ENCODE measurements at regions not wholly inside any gene's neighbourhood (a gene's known extent, or its start where the extent isn't known, plus 50 kb on each side); places are given as distances from the start of the nearest gene placed in this dataset.

GRCh38 chr3:117139681-117140080, 430.1 kb downstream of the TUSC7 start:
- no peak for TF ChIP-seq CTCF (IDR thresholded peaks at IDR 0.05)

GRCh38 chr3:117141812-117142211, 432.2 kb downstream of the TUSC7 start:
- no peak for TF ChIP-seq CTCF (IDR thresholded peaks at IDR 0.05)

- no peak for TF ChIP-seq CTCF (IDR thresholded peaks at IDR 0.05)
These were observed 435.3 kb downstream of the TUSC7 start for GRCh38 chr3:117144853-117145252.

GRCh38 chr3:117145677-117146076, 436.1 kb downstream of the TUSC7 start:
- no peak for TF ChIP-seq CTCF (IDR thresholded peaks at IDR 0.05)

- no peak for TF ChIP-seq CTCF (IDR thresholded peaks at IDR 0.05)
These were observed 437.0 kb downstream of the TUSC7 start for GRCh38 chr3:117146571-117146970.

- TF ChIP-seq CTCF (IDR thresholded peaks at IDR 0.05) = no peak
These were observed 440.0 kb downstream of the TUSC7 start for GRCh38 chr3:117149584-117149983.

- no peak for TF ChIP-seq CTCF (IDR thresholded peaks at IDR 0.05)
These were observed 441.0 kb downstream of the TUSC7 start for GRCh38 chr3:117150628-117151027.

GRCh38 chr3:117160176-117160575, 450.6 kb downstream of the TUSC7 start:
- TF ChIP-seq CTCF (IDR thresholded peaks at IDR 0.05) = no peak

Measured in LNCAP (cell line).